ENCODE measurements at regions not wholly inside any gene's neighbourhood (a gene's known extent, or its start where the extent isn't known, plus 50 kb on each side); places are given as distances from the start of the nearest gene placed in this dataset.

GRCh38 chr1:80657707-80658106, 1143.0 kb upstream of the ADGRL2 start:
- H3K27me3 ChIP-seq (ENCODE audit: control insufficient read depth in 4 of 4, insufficient read depth in 4 of 4, low read length in 3 of 4) = no peaks in the 10 kb centered on the region

GRCh38 chr1:80657044-80657643, 1143.6 kb upstream of the ADGRL2 start:
- no peaks in the 10 kb centered on the region for H3K36me3 ChIP-seq (ENCODE audit: control insufficient read depth in 4 of 4, insufficient read depth in 3 of 4, low read depth in 1 of 4, low read length in 3 of 4)
- TF ChIP-seq JUND (IDR thresholded peaks at IDR 0.05) (peak in 1 of 2 donors; percentile 1), ZBTB33 (IDR thresholded peaks at IDR 0.05) (peak; percentile 57), SP1 (IDR thresholded peaks at IDR 0.05) (peak; percentile 80), TAF1 (conservative IDR thresholded peaks at IDR 0.05) (peak; percentile 45), RXRA (IDR thresholded peaks at IDR 0.05) (peak; percentile 65 to 69), RAD21 (IDR thresholded peaks at IDR 0.05) (peak; percentile 23 to 29), MAX (IDR thresholded peaks at IDR 0.05) (peak; percentile 30), GABPA (IDR thresholded peaks at IDR 0.05 in 1 of 2, conservative IDR thresholded peaks at IDR 0.05 in 1 of 2) (no peak), REST (IDR thresholded peaks at IDR 0.05) (peak; percentile 25), CTCF (IDR thresholded peaks at IDR 0.05; ENCODE audit: low read depth, low read length, missing input control) (no peak), NR2F2 (IDR thresholded peaks at IDR 0.05) (no peak), EGR1 (IDR thresholded peaks at IDR 0.05; ENCODE audit: low read depth in 2 of 2) (no peak), YY1 (IDR thresholded peaks at IDR 0.05) (peak; percentile 89)

More at GRCh38 chr1:80657707-80658106, 1143.0 kb upstream of the ADGRL2 start:
- DNase-seq (ENCODE audit: low spot score) = no peak
- Histone ChIP-seq H3K36me3 (ENCODE audit: control insufficient read depth in 4 of 4, insufficient read depth in 3 of 4, low read depth in 1 of 4, low read length in 3 of 4) (no peaks in the 10 kb centered on the region), H3K27ac (ENCODE audit: low read depth in 1 of 2, low read length in 2 of 2) (peak overlapping the region; percentile 75 to 83), H3K4me3 (ENCODE audit: low read depth in 1 of 3, low read length in 3 of 3) (no peak overlapping the region), H3K9me3 (ENCODE audit: control insufficient read depth in 4 of 4, low read length in 3 of 4) (no peaks in the 10 kb centered on the region), H3K9ac (ENCODE audit: low read depth in 1 of 2, low read length in 2 of 2) (no peak overlapping the region), H3K4me1 (ENCODE audit: control insufficient read depth in 4 of 4, insufficient read depth in 4 of 4, low read length in 3 of 4) (peaks cover 2 to 19% (median 13%) of the 10 kb centered on the region in 4 donors)
- WGBS = 32% methylated on average over 1 of the region's 1 CpG
- TF ChIP-seq GABPA (IDR thresholded peaks at IDR 0.05 in 1 of 2, conservative IDR thresholded peaks at IDR 0.05 in 1 of 2) (no peak), ATF3 (IDR thresholded peaks at IDR 0.05) (no peak), RAD21 (IDR thresholded peaks at IDR 0.05) (no peak), REST (IDR thresholded peaks at IDR 0.05) (no peak), FOXA2 (IDR thresholded peaks at IDR 0.05) (no peak)

More at GRCh38 chr1:80657044-80657643, 1143.6 kb upstream of the ADGRL2 start:
- peak overlapping the region; percentile 75 to 83 for H3K27ac ChIP-seq (ENCODE audit: low read depth in 1 of 2, low read length in 2 of 2)
- no peak overlapping the region for H3K9ac ChIP-seq (ENCODE audit: low read depth in 1 of 2, low read length in 2 of 2)
- DNase-seq (ENCODE audit: low spot score) = no peak
- H3K4me3 ChIP-seq (ENCODE audit: low read depth in 1 of 3, low read length in 3 of 3) = no peak overlapping the region
- WGBS = 23% methylated on average over 3 of the region's 3 CpGs
- no peaks in the 10 kb centered on the region for H3K27me3 ChIP-seq (ENCODE audit: control insufficient read depth in 4 of 4, insufficient read depth in 4 of 4, low read length in 3 of 4)
- H3K4me1 ChIP-seq (ENCODE audit: control insufficient read depth in 4 of 4, insufficient read depth in 4 of 4, low read length in 3 of 4) = peaks cover 2 to 19% (median 13%) of the 10 kb centered on the region in 4 donors
- no peaks in the 10 kb centered on the region for H3K9me3 ChIP-seq (ENCODE audit: control insufficient read depth in 4 of 4, low read length in 3 of 4)

Measured in liver (tissue), 8 donors.